ENCODE measurements at regions not wholly inside any gene's neighbourhood (a gene's known extent, or its start where the extent isn't known, plus 50 kb on each side); places are given as distances from the start of the nearest gene placed in this dataset.

GRCh38 chr2:37457401-37457901 is 113.0 kb downstream of the QPCT start:
- Histone ChIP-seq H3K27ac (ENCODE audit: low read depth, low read length, poor library complexity, severe bottlenecking) (no peak overlapping the region), H2AFZ (ENCODE audit: low read length) (no peak overlapping the region), H3K4me1 (ENCODE audit: insufficient read depth, low read length, poor library complexity, severe bottlenecking) (peaks cover 6% of the 10 kb centered on the region), H3K9me3 (ENCODE audit: low read length) (no peaks in the 10 kb centered on the region), H4K20me1 (ENCODE audit: insufficient read depth, low read length) (no peaks in the 10 kb centered on the region), H3K4me2 (ENCODE audit: low read length) (no peak overlapping the region), H3K36me3 (ENCODE audit: insufficient read depth, low read length) (no peaks in the 10 kb centered on the region), H3K79me2 (ENCODE audit: insufficient read depth, low read depth, low read length) (no peaks in the 10 kb centered on the region), H3K9me2 (ENCODE audit: insufficient read depth, low read length) (no peaks in the 10 kb centered on the region), H3K4me3 (ENCODE audit: low read depth, low read length, poor library complexity, severe bottlenecking) (no peak overlapping the region)
- ChIA-PET POLR2A (no interaction called here), CTCF (ENCODE audit: unreplicated experiment) (no interaction called here)
- TF ChIP-seq EZH2phosphoT487 (IDR thresholded peaks at IDR 0.05; ENCODE audit: borderline replicate concordance, low read depth, low read length): no peak
- no peak for TF ChIP-seq CTCF (conservative IDR thresholded peaks at IDR 0.05; ENCODE audit: low read length)
- no peak for DNase-seq (ENCODE audit: low spot score)
- intact Hi-C loops (cut with micrococcal nuclease; ENCODE audit: unreplicated experiment): no loop called here
- BruUV-seq (replicated peaks): no TSS peak

- intact Hi-C loops (cut with micrococcal nuclease; ENCODE audit: unreplicated experiment): no loop called here
- no peak for DNase-seq (ENCODE audit: low spot score)
- H4K20me1 ChIP-seq (ENCODE audit: insufficient read depth, low read length): no peaks in the 10 kb centered on the region
- H3K9me3 ChIP-seq (ENCODE audit: low read length): no peaks in the 10 kb centered on the region
- no peak overlapping the region for H3K4me3 ChIP-seq (ENCODE audit: low read depth, low read length, poor library complexity, severe bottlenecking)
- H2AFZ ChIP-seq (ENCODE audit: low read length): no peak overlapping the region
- H3K4me2 ChIP-seq (ENCODE audit: low read length): no peak overlapping the region
- H3K36me3 ChIP-seq (ENCODE audit: insufficient read depth, low read length): no peaks in the 10 kb centered on the region
- no peaks in the 10 kb centered on the region for H3K9me2 ChIP-seq (ENCODE audit: insufficient read depth, low read length)
- no peak overlapping the region for H3K27ac ChIP-seq (ENCODE audit: low read depth, low read length, poor library complexity, severe bottlenecking)
- POLR2A ChIA-PET: no interaction called here
- CTCF ChIA-PET (ENCODE audit: unreplicated experiment): no interaction called here
- no peaks in the 10 kb centered on the region for H3K79me2 ChIP-seq (ENCODE audit: insufficient read depth, low read depth, low read length)
- TF ChIP-seq CTCF (conservative IDR thresholded peaks at IDR 0.05; ENCODE audit: low read length) (no peak), EZH2phosphoT487 (IDR thresholded peaks at IDR 0.05; ENCODE audit: borderline replicate concordance, low read depth, low read length) (no peak)
- peaks cover 6% of the 10 kb centered on the region for H3K4me1 ChIP-seq (ENCODE audit: insufficient read depth, low read length, poor library complexity, severe bottlenecking)
- BruUV-seq (replicated peaks): no TSS peak
Measured at GRCh38 chr2:37458133-37458532, 113.7 kb downstream of the QPCT start.

GRCh38 chr2:37459095-37459981 is 114.9 kb downstream of the QPCT start:
- intact Hi-C loops (cut with micrococcal nuclease; ENCODE audit: unreplicated experiment): no loop called here
- no TSS peak for BruUV-seq (replicated peaks)
- Histone ChIP-seq H3K36me3 (ENCODE audit: insufficient read depth, low read length) (no peaks in the 10 kb centered on the region), H3K9me3 (ENCODE audit: low read length) (no peaks in the 10 kb centered on the region), H3K79me2 (ENCODE audit: insufficient read depth, low read depth, low read length) (no peaks in the 10 kb centered on the region), H4K20me1 (ENCODE audit: insufficient read depth, low read length) (no peaks in the 10 kb centered on the region), H3K4me2 (ENCODE audit: low read length) (no peak overlapping the region), H3K27ac (ENCODE audit: low read depth, low read length, poor library complexity, severe bottlenecking) (no peak overlapping the region), H2AFZ (ENCODE audit: low read length) (no peak overlapping the region), H3K4me1 (ENCODE audit: insufficient read depth, low read length, poor library complexity, severe bottlenecking) (peaks cover 6% of the 10 kb centered on the region), H3K4me3 (ENCODE audit: low read depth, low read length, poor library complexity, severe bottlenecking) (no peak overlapping the region), H3K9me2 (ENCODE audit: insufficient read depth, low read length) (no peaks in the 10 kb centered on the region)
- ChIA-PET POLR2A (interaction anchor here (0.7 kb wide), 1 partner anchor 75 kb away, joined by 3 read pairs; no protein-coding TSS in a partner anchor), CTCF (ENCODE audit: unreplicated experiment) (no interaction called here)
- TF ChIP-seq CTCF (conservative IDR thresholded peaks at IDR 0.05; ENCODE audit: low read length) (no peak), EZH2phosphoT487 (IDR thresholded peaks at IDR 0.05; ENCODE audit: borderline replicate concordance, low read depth, low read length) (no peak)
- DNase-seq (ENCODE audit: low spot score): no peak
